Ovary (tissue), 3 donors: ENCODE measurements at regions not wholly inside any gene's neighbourhood (a gene's known extent, or its start where the extent isn't known, plus 50 kb on each side); places are given as distances from the start of the nearest gene placed in this dataset.

Source experiments
- CTCF ChIP-seq, 3 donors: fragments of 450-650 bp in 2 of 3; fragments of 200-600 bp in 1 of 3; IDR thresholded peaks; one replicate each; pipeline versions ENCODE4 v1.5.1 to v1.8.0; 2016 to 2022; ENCODE audit warnings: antibody characterized with exemption in 3 of 3, mild to moderate bottlenecking in 1 of 3
- EP300 ChIP-seq: sonication (generic); formaldehyde crosslinking; IDR thresholded peaks from one replicate; pipeline ENCODE4 v1.6.1; 2017; ENCODE audit warnings: antibody characterized with exemption
- donor health status: DM: no; HTN: no; CAD: no.

- no peak for TF ChIP-seq CTCF (IDR thresholded peaks at IDR 0.05)
- TF ChIP-seq EP300, result no peak
Measured at GRCh38 chr17:51533219-51533618, 272.9 kb downstream of the UTP18 start.
